NCI-H1417 (cell line): ENCODE measurements at regions not wholly inside any gene's neighbourhood (a gene's known extent, or its start where the extent isn't known, plus 50 kb on each side); places are given as distances from the start of the nearest gene placed in this dataset.
A peak's percentile ranks its signal among the peaks of the same experiment; 100 is the strongest.

Experiments used
- DNase-seq, 3 experiments: peaks; one replicate each; lab custom pipeline; 2025; lab: John Stamatoyannopoulos, UW

DNA sequence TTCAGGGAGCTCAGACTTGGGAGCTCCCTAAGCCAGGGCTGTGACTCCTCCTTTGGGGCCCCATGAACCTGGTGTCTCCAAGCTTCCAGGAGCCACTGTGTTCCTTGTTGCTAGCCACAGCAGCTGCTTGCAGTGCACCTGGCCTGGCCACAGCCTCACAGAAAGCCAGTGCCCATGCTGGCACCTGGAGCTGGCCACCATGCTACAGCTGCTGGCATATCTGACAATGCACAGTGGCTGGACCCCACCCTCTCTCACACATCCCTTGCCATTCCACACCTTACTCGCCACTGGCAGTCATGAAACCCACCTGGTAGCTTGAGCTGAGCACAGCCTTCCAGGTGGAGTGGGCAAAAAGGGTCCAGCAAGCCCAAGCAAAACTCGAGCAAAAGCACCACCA, 441.7 kb downstream of the ARAP2 start:
- no peak for DNase-seq

DNA sequence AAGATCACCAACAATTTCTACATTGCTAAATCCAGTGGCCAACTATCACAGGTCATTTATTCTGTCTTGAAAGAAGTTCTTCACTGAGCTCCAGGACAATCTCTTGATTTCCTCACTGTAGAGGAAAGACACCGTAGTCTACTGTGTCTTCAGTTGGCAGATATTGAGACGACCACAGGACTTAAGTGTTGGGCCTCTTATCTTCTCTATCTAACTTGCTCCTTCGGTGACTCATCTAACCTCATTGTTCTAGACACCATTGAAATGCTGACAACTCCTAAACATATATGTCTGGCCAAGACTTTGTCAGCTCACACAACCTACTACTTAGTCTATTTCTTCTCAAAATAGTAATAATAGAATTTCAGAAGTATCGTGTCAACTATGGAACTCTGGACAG, 425.8 kb downstream of the ARAP2 start:
- DNase-seq = no peak

DNA sequence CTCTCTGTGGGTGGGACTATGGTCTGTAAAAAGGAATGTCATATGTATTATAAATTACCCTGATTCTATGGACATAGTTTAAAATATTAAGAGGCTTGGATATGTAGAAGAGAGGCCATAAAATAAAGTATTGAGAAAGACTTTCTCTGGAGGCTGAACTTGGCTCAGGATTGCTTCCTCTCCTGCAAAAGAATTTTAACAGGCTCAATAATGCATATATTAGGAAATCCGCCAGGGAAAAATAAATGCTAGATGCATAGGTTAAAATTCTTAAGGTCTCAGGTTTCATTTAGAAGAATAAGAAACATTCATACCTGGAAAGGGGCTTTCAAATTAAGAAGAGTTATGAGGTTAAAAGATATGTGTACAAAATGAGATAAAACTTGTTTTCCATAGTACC, 424.3 kb downstream of the ARAP2 start:
- no peak for DNase-seq

DNA sequence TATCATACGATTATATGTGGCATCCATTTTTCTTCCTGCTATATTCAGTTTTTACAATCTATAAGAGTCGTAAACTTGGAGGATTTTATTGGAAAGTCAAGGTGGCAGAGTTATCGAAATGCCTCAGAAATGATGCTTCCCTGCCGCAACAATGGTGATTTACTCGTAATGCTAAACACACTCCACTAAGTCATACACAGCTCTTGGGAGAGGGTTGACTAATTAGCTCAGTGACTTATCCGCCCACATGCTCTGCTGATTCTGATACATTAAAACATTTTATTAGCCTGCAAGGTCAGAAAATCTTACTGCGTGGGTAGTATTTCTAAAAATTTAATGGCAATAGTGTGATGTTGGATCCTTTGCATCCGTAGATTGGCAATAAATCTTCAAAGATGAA, 420.1 kb downstream of the ARAP2 start:
- no peak for DNase-seq

DNA sequence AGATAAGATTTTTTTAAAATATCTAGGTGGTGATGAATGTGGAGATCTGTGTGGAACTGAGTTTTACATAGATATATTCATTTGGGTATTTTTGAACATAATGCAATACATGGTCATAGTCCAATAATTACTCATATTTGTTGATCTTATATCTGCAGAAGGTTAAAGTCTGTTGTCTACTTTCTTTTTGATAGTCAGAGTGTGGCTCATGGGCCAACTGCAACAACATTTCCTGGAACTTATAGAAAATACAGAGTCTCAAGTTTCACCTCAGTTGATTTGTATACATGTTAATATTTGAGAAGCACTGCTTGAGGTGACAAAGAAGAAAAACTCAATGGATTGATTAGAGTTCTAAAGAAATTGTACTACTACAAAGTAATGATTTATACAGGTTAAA, 408.4 kb downstream of the ARAP2 start:
- DNase-seq = no peak

DNA sequence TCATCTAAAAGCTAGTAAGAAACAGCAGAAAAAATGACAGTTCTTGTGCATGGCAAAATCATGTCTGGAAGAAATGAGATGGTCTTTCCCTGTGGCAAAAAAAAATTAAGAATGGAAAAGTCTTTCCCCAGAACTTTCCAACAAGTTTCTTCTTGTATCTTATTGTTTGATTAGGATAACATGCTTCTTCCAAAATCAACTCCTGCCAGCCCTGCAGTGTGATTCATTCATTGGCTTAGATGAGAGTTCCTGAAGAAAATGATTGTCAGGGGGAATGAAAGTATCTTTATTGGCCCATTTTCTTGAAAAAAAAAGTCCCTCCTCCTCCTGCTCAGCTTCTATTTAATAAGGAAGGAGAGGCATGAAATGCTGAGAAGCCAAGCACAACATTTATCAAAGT, 407.7 kb downstream of the ARAP2 start:
- no peak for DNase-seq

DNA sequence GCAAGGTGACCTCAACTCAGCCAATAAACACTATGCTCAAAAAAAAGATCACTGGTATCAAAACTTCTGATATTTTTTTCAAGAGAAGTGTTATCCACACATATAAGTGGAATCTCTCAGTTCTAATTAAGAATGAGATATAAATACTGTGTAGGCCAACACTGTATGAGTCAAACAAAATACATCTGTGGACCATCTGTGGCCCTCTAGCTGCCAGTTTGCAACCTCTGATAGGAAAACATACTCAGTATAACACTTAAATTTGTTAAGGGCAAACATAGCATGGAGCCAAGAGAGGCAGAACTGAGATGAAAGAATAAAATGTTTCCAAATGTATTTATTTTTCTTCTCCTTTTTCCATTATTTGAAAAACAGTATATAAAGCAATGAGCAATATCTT, 377.3 kb downstream of the ARAP2 start:
- no peak for DNase-seq

DNA sequence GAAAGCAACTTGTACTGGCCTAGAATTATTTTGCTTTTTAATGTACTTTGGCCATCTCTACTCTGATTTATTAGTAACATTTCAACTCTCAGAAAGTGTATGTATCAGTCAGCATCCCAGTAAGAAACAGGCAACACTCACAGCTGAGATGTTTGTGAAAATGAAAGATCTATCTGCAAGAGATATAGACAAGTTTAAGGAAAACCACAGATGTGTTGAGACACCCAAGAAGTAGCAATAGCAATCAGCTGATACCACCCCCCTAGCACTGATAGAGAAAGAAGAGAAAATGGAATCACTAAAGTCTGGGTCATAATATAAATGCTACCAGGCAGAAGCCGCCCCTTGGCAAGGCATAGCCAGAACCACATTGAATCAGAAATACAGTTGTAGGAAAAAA, 372.0 kb downstream of the ARAP2 start:
- DNase-seq = no peak

DNA sequence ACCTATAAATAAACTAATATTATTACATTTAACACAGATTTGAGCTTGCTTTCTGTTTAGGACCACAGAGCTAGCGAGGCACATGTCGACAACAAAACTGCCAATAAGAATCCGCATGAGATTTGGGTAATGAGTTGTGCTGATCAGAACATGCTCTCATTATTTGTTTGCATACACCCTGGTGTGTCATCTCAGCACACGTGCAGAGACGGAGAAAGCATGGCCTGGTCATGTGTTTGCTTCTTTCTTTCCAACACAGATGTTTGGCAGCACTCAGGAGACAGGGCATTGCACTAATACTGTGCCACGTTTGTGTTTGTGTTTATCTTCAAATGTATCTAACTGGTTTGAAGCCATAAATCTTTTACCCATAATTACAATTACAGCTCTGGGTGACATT, 364.8 kb downstream of the ARAP2 start:
- peak in 1 of 3 experiments; percentile 54 for DNase-seq

DNA sequence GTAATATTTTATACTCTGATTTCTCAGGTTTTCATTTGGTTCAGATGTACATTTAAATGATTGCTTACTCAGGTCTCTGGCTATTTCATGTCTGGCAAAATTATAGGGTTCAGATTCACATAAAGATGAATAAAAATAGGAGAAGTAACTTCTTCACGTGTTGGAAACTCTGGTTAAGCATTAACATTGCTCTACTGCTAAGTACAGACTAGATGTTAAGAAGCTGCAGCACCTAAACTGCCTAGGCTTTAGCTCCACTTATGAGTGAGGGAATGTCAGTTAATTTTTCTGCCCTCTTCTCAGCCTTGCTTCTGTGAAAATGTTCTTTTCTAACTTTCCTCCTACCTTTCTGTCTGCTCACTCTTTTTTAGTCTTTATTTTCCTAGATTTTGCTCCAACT, 361.2 kb downstream of the ARAP2 start:
- DNase-seq = no peak

DNA sequence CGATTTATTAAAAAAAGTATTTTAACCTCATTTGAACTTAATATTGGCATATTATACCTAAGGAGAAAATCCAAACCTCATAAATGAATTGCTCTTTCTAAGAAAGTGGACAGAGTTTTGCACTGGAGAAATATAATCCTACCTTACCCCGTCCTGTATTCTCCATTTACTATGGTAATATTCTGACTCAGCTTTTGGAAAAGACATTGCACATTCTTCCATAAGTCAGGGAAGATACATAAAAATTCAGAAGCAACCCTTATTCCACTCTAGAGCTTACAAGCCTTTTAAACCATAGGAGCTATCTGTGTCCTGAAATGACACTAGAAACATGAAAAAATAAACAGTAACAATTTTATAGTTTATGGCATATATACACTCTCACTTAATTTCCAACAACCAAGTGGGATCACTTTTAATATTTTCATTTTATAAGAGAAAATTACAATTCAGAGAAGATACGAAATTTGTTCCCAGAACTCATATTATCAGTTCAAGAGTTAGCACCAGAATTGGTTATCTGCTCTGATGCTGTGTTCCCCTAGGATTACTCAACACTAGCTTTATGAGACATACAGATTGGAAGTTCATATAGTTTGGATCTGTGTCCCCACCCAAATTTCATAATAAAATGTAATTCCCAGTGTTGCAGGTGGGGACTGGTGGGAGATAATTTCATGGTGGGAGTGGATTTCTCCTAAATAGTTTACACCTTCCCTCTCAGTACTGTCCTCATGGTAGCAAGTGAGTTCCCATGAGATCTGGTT, 359.4 kb downstream of the ARAP2 start:
- no peak for DNase-seq

DNA sequence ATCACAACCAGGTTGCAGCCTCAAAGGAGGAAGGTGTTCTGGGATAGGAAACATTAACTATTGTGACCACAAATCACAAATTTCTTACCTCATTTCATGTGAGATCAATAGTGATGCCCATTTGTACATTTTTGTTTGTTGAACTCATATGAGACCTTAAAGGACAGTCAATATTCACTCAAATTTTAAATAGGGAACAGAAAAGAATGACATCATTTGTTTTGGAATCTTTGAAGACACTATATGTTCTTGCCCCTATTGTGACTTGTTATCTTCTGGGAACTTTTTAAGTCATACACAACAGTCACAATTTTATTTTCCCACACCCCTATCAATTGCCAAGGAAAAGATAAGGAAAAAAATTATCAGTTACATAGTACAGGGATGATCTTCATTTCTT, 346.5 kb downstream of the ARAP2 start:
- DNase-seq = no peak

DNA sequence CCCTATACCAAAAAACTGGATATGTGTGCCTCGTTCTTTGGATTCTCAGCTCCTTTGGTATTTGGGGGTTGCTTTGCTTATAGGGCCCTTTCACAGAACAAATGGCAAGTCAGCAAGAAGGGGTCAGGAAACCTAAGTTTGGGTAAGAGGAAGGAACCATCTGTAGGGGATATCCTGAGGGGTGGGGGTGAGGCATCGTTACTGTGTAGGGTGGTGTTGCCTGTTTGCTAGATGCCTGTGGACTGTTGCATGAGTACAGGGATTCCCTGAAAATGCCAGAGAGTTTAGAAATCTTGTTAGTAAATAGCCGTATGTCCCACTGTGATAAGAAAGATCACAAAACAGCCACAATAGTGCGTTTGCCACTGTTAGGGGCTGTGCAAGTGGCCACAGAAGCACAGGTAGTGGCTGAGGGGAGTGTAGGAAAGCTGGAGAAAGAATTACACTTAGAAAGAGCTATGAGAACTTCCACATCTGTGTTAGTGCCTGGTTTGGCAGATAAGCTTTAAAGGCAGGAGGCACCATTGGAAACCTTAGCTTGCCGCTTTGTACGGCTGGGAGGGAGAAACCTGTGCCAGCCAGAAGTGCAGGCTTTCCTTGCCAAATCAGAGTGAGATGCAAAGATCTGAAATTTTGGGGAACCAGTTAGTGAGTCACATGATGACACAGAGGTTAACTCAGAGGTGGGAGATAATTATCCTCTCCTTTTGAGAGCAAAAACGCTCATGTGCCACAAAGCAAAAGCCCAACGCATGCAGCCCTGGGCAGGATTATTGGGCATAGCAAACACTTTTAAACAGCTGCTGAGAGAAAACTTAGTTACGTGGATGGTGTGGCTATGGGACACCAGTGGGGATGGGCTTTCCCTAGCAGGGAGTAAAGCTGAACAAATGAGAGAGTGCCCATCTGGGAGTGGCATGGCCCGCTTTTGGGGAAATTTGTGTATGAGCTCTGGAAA, 343.7 kb downstream of the ARAP2 start:
- no peak for DNase-seq

DNA sequence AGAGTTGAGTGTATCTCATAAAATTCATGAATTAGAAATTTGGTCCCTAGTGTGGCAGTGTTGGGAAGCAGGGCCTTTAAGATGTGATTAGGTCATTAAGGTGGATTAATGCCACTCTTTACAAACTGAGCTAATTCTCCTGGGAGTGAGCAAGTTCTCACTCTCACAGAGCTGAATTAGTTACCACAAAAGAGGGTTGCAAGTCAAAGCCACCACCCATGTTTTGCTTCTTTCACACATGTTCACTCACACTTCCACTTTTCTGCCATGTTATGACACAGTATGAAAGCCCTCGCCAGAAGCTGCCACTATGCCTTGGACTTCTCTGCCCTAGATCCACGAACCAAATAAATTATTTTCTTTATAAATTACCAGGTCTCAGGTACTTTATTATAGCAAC, 332.1 kb downstream of the ARAP2 start:
- DNase-seq = no peak

DNA sequence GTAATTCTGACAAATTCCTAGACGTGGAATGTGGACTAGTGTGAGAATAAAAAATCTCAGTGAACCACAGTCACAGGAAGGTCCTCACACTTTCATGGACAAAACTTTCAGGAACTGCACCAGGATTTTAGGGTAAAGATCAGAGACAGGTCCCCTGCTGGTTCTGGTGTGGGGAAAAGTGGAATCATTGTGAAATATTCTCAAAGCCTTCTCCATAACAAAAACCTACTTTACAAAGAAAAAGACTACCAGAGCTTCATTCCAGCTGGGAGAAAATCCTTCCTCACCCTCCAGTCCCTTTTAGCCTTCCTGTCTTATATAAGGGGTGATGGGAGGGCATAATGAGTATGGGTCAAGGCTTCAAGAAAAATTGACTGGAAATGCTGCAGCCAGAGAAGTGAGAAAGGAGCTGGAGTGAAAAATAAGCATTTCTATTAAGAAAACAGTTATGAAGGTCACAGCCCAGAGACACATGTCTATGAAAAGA, 325.8 kb downstream of the ARAP2 start:
- DNase-seq = no peak

DNA sequence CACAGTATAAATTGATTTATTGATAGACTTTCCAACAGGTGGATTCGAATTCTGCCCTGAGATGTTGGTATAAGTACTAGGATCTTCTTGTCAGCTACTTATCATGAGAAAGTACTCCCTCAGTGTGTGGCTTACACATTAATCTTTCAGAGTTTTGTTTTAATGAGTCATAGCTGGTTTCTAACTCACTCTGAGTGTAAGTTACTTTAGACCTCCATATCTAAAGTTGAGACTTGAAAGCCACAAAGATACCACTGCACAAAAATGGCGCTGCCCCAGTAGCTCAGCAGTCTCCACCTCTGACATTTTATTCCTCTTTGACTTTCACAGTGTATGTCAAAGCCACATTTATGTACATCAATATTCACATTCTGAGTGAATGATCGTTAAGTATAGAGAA, 318.5 kb downstream of the ARAP2 start:
- DNase-seq = no peak

DNA sequence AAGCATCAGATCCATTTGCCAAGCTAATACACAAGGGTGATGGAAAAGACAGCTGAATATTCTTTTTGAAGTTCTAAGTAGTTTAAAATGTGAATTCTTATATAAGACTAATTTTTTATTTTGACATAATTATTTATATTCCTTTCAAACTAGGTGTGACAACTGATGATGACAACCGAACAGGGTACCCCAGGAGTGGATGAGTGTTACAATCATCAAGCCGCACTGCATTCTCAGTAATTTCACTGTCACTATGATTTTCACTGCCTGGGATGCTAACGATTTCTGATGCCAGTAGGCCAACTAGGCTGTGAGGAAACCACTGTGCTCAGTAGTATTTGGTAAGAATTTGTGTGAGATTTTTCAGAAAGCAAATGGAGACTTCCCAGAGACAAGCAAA, 317.5 kb downstream of the ARAP2 start:
- no peak for DNase-seq

DNA sequence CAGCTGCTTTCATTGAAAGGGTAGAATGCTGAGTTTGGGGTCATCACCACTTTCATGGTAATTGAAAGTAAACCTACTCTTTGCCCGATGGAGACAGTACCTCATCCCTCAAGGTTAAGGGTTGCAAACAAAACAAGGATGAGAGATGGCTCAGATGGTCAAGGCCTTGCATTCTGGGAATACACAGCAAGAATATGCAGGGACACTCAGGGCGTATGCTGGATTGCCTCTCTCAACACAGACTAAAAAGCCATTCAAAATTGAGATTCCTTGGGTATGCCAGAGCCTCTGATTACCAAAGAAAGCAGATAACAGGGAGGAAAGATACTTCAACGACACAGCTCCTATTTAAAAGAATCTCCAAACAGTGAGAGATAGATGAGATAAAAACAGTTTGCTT, 310.4 kb downstream of the ARAP2 start:
- DNase-seq = peak in 1 of 3 experiments; percentile 12

DNA sequence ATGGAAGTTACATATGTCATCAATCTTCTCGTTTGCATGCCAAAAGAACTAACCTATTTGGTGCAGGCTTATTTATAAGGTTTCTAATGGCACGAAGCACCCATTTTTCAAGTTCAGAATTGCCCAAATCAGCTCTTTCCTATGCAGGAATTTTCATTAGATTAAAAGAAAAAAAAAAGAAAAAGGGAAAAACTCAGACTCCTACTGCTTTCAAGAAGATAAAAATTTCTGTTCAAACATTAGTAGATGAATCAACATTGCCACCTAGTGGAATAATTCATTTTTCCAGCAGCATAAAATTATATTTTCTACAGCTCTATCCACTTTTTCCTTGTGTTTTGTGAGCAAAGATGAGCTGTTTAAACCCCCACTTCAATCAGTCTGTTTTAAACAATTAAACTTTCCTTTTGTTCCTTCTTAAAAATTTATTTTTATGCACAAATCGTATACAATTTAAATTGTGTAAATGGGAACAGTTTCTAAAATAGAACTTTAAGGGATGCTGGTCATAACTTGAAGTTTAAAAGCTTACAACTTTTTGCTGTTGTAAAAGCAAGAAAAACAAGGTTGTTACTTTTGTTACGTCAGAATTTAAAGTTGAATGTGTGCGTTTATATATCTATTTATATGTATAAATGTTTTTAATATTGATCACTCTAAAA, 309.9 kb downstream of the ARAP2 start:
- peak; percentile 12 to 75 (median 68) for DNase-seq

DNA sequence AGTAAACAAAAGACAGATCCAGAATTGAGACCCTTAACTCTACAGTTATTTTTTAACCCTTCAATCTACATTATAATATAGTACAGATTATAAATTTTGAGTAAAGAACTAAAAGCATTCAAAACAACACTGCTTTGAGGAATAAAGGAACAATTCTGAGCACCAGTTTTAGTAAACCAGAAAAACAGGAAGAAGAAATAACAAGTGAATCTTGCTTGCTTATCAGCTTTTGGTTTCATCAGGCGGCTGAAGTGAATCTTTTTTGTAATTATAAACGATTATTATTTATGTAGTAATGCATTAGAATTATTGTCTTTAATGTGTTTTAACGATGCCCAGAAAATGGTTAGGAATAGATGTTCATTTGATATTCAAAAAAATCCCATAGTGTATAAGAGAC, 305.4 kb downstream of the ARAP2 start:
- DNase-seq = no peak

DNA sequence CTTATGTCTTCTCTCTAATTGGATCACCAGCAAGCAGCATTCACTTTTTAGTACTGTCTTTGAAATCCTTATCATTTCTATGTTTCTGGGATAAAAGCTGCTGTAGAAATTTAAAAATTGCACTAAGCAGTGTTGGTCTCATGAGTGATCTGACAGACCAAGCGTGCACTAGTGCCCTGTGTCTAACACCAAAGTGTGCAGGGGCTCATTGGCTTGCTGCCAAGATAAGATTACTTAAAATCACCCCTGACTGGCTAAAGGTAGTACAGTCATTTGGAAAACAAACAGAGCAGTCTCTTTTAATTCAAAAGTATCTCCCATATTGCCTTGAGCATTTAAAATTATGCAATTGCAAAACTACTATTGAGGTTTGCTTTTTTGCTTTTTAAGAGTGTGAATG, 304.6 kb downstream of the ARAP2 start:
- peak; percentile 38 to 81 (median 57) for DNase-seq

DNA sequence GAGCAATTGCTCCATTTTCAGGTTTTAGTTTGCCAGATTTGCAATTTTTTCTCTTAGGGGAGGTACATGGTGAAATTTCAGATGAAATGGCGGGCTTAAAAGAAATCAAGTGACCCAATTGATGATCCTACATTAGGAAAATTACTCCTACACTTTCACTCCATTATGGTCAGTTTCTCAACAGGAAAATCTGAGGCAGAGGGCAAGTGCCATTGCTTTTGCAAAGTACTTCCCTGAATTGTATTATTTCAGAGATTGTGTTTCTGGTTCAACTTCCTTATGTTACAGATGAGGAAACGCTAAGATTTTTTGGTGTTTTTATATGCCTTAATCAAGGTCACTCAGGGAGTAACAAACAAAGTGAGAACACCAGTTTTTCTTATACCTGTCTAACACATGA, 302.2 kb downstream of the ARAP2 start:
- no peak for DNase-seq

DNA sequence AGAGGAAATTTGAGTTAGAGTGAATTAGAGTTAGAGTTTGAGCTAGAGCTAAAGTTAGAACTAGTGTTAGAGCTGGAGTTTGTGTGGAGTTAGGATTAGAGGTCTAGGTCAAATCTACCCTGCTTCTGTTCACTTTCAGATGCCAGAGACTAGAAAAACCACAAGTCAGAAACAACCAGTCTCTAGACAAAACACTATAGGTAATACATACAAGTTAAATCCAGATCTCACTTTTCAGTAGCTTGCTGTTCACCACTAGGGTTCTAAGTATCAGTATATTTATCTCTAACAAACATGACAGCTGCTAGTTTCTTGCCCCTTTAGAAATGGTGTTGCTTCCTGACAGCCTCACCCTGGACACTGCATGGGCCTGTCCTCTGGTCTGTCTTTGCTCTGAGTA, 300.7 kb downstream of the ARAP2 start:
- no peak for DNase-seq
